DLD1 (cell line): ENCODE measurements at regions not wholly inside any gene's neighbourhood (a gene's known extent, or its start where the extent isn't known, plus 50 kb on each side); places are given as distances from the start of the nearest gene placed in this dataset.

Experiments used
- in situ Hi-C: cut with HindIII; loops from 2 replicates; pipeline ENCODE4 v1.10.0; 2017; ENCODE audit warnings: low sequenced_read_pairs

GRCh38 chr10:4051011-4051640 lies 266.1 kb upstream of the KLF6 start:
- in situ Hi-C loops: no loop called here

- in situ Hi-C loops: no loop called here
Observed at GRCh38 chr10:4050061-4050460, 265.1 kb upstream of the KLF6 start.

- in situ Hi-C loops: no loop called here
Observed at GRCh38 chr10:4049348-4049747, 264.3 kb upstream of the KLF6 start.

- in situ Hi-C loops: no loop called here
Observed at GRCh38 chr10:4048236-4048864, 263.3 kb upstream of the KLF6 start.

- in situ Hi-C loops: no loop called here
Observed at GRCh38 chr10:4046712-4047354, 261.8 kb upstream of the KLF6 start.

- in situ Hi-C loops: no loop called here
Observed at GRCh38 chr10:4046030-4046429, 261.0 kb upstream of the KLF6 start.

GRCh38 chr10:4043897-4044665 lies 259.1 kb upstream of the KLF6 start:
- in situ Hi-C loops: no loop called here

- in situ Hi-C loops: no loop called here
Observed at GRCh38 chr10:4041635-4042034, 256.6 kb upstream of the KLF6 start.

GRCh38 chr10:4038000-4038399 lies 253.0 kb upstream of the KLF6 start:
- in situ Hi-C loops: no loop called here

GRCh38 chr10:4035599-4035945 lies 250.6 kb upstream of the KLF6 start:
- in situ Hi-C loops: no loop called here

GRCh38 chr10:4034907-4035598 lies 250.0 kb upstream of the KLF6 start:
- in situ Hi-C loops: no loop called here

- in situ Hi-C loops: no loop called here
Observed at GRCh38 chr10:4033341-4033896, 248.4 kb upstream of the KLF6 start.

- in situ Hi-C loops: no loop called here
Observed at GRCh38 chr10:4029866-4030265, 244.9 kb upstream of the KLF6 start.

GRCh38 chr10:4028854-4029583 lies 244.0 kb upstream of the KLF6 start:
- in situ Hi-C loops: no loop called here

GRCh38 chr10:4028027-4028471 lies 243.0 kb upstream of the KLF6 start:
- in situ Hi-C loops: no loop called here

- in situ Hi-C loops: no loop called here
Observed at GRCh38 chr10:4025339-4025738, 240.3 kb upstream of the KLF6 start.

- in situ Hi-C loops: no loop called here
Observed at GRCh38 chr10:4024516-4025245, 239.7 kb upstream of the KLF6 start.

GRCh38 chr10:4024027-4024426 lies 239.0 kb upstream of the KLF6 start:
- in situ Hi-C loops: no loop called here

GRCh38 chr10:4022473-4022872 lies 237.5 kb upstream of the KLF6 start:
- in situ Hi-C loops: no loop called here
